AG08396 (cell line): ENCODE measurements at regions not wholly inside any gene's neighbourhood (a gene's known extent, or its start where the extent isn't known, plus 50 kb on each side); places are given as distances from the start of the nearest gene placed in this dataset.

Experiments
- DNase-seq: peaks from one replicate; pipeline ENCODE4 v3.0.0; 2012; ENCODE audit warnings: low spot score, mixed read lengths

DNA sequence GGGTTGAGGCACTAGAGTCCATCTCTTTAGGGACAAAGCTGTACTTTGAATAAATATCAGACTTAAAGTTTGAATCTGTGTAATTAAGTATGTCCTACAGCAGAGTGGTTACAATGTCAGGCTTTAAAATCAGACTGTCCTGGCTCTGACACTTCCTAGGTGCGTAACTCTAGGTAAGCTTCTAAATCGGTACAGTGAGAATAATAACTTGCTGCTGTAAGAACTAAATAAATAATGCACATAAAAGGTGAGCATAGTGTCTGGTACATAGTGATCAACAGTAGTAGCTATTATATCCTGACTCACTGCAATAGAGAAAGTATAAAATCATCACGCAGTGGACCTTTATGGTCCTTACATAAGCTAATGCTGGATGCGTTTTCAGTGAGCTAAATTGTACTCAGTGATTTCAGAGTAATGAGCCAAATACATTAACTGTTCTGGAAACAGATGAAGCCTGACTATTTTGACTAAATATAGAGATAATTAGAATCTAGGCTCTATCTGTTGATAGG is 72.2 kb upstream of the PDK4 start:
- DNase-seq, result no peak

DNA sequence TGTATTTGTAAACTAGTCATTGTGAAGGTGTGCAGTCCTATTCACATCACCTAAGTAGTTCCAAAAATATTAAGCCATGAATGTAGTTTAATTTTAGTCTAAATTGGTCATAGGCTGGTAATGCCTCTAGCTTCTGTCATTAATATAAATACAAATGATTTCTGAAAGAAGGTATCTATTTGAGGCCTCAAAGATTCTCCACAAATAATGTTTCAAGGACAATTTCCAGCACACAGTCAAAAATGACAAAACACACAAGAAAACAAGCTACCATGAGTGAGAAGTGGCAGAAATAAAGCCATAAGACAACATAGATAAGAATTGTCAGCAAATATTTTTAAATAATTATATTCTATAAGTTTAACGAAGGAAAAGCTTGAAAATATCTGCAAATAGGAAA is 66.7 kb upstream of the PDK4 start:
- no peak for DNase-seq

DNA sequence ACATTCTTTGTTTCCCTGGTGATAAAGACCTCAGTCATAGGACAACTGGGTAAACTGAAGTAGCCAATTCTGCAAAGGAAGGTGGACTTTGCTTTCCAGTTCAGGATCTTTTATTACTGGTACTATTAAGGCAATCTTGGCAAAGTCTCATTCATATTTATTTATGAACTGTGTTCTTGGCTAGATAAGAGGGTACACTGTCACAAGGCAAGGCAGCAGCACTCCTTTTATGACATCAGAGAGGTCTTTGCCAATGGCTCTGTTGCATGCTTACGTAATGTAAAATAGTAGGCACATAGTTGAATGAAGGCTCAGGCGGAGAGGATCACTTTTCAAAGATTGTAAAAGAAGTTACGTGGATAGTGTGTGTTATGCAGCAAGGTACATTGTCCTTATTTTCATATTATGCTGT is 63.7 kb upstream of the PDK4 start:
- no peak for DNase-seq

DNA sequence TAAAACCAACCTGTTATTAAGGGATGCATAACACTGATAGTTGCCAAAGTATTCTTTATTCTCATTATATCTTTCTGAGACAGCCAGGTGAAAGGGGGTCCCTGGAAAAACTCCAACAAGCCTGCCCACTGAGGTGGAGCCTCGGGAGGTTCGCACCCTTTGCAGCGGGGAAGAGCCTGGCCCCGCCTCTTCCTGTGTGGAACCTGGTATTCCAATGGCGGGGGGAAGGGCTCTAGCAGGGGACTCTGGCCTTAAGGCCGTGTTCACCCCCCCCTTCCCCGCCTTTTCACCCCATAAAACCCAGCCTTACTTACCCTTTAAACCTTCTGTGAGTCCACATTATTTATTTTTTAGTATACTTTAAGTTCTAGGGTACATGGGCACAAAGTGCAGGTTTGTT is 62.4 kb upstream of the PDK4 start:
- no peak for DNase-seq

DNA sequence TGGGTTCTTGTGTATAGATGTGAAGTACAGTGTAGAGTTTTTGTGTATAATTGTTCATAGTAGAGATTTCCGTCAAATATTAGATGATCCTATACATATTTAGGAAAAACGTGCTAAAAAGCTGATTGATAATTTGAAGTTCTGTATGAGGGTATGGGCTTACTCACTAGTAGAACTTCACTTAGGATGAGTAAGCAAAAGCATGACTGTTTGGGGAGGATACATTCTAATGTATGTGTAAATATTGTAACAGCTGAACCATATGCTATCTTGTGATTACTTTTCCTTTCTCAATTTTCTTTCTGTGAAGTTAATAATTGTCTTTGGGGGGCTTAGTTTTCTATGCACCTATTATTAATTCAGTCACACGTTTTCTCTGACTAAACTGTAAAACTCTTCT is 53.2 kb upstream of the PDK4 start:
- no peak for DNase-seq

DNA sequence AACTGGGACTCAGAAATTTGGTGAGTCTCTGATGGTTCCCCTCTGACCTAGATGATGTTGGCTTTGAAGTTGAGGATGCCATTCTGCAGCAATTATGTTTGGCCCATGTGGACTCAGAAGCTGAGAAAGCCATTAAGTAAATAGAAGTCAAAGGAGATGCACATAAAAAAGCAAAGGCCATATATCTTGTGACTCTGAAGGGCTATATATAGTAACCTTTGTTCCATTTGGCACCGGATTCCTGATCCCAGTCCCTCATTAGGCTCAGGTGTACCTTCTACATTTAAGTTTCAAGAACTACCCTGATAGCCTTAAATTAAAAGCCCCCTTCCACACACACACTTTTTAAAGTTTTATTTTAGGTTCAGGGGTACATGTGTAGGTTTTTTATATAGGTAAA is 50.0 kb upstream of the PDK4 start:
- no peak for DNase-seq
